Duodenal mucosa (tissue), 2 donors: ENCODE measurements at regions not wholly inside any gene's neighbourhood (a gene's known extent, or its start where the extent isn't known, plus 50 kb on each side); places are given as distances from the start of the nearest gene placed in this dataset.

Source experiments
- H3K27ac ChIP-seq: one replicate; pipeline ENCODE4 v1.7.0; 2013; ENCODE audit warnings: low read depth, low read length
- H3K27me3 ChIP-seq, 2 donors: one replicate each; pipeline ENCODE4 v1.7.0; 2013; ENCODE audit warnings: low read length in 2 of 2, control low read depth in 1 of 2; ENCODE audit not compliant: insufficient read depth in 2 of 2, control insufficient read depth in 1 of 2
- H3K36me3 ChIP-seq, 2 donors: one replicate each; pipeline ENCODE4 v1.7.0; 2013; ENCODE audit warnings: low read length in 2 of 2, control low read depth in 1 of 2; ENCODE audit not compliant: insufficient read depth in 2 of 2, control insufficient read depth in 1 of 2
- H3K4me1 ChIP-seq, 2 donors: one replicate each; pipeline ENCODE4 v1.7.0; 2013; ENCODE audit warnings: low read length in 2 of 2, control low read depth in 1 of 2; ENCODE audit not compliant: insufficient read depth in 2 of 2, control insufficient read depth in 1 of 2
- H3K4me3 ChIP-seq, 2 donors: one replicate each; pipeline ENCODE4 v1.7.0; 2013; ENCODE audit warnings: low read length in 2 of 2, low read depth in 1 of 2
- H3K9ac ChIP-seq, 2 donors: one replicate each; pipeline ENCODE4 v1.7.0; 2013; ENCODE audit warnings: low read length in 2 of 2, low read depth in 1 of 2
- H3K9me3 ChIP-seq, 2 donors: one replicate each; pipeline ENCODE4 v1.7.0; 2013; ENCODE audit warnings: low read length in 2 of 2, control low read depth in 1 of 2; ENCODE audit not compliant: control insufficient read depth in 1 of 2

GRCh38 chr12:61037792-61038191 lies 1222.4 kb upstream of the USP15 start:
- Histone ChIP-seq H3K4me3 (no peak overlapping the region), H3K9me3 (peaks cover 0 to 2% of the 10 kb centered on the region in 2 donors), H3K27ac (no peak overlapping the region), H3K4me1 (no peaks in the 10 kb centered on the region), H3K27me3 (no peaks in the 10 kb centered on the region), H3K9ac (no peak overlapping the region), H3K36me3 (no peaks in the 10 kb centered on the region)

- H3K27ac ChIP-seq: no peak overlapping the region
- H3K4me1 ChIP-seq: no peaks in the 10 kb centered on the region
- H3K4me3 ChIP-seq: no peak overlapping the region
- peaks cover 0 to 6% of the 10 kb centered on the region in 2 donors for H3K9me3 ChIP-seq
- no peak overlapping the region for H3K9ac ChIP-seq
- H3K27me3 ChIP-seq: no peaks in the 10 kb centered on the region
- H3K36me3 ChIP-seq: no peaks in the 10 kb centered on the region
Measured at GRCh38 chr12:61043838-61044237, 1216.4 kb upstream of the USP15 start.

- H3K27me3 ChIP-seq: no peaks in the 10 kb centered on the region
- no peak overlapping the region for H3K27ac ChIP-seq
- H3K4me1 ChIP-seq: no peaks in the 10 kb centered on the region
- no peak overlapping the region for H3K4me3 ChIP-seq
- no peak overlapping the region for H3K9ac ChIP-seq
- H3K36me3 ChIP-seq: no peaks in the 10 kb centered on the region
- peaks cover 0 to 6% of the 10 kb centered on the region in 2 donors for H3K9me3 ChIP-seq
Measured at GRCh38 chr12:61044766-61045165, 1215.4 kb upstream of the USP15 start.

GRCh38 chr12:61070640-61071414 lies 1189.4 kb upstream of the USP15 start:
- H3K4me1 ChIP-seq: no peaks in the 10 kb centered on the region
- H3K4me3 ChIP-seq: no peak overlapping the region
- H3K9me3 ChIP-seq: peaks cover 0 to 2% of the 10 kb centered on the region in 2 donors
- H3K9ac ChIP-seq: no peak overlapping the region
- H3K27ac ChIP-seq: no peak overlapping the region
- no peaks in the 10 kb centered on the region for H3K36me3 ChIP-seq
- no peaks in the 10 kb centered on the region for H3K27me3 ChIP-seq

GRCh38 chr12:61072717-61073116 lies 1187.5 kb upstream of the USP15 start:
- Histone ChIP-seq H3K27me3 (no peaks in the 10 kb centered on the region), H3K9me3 (peaks cover 0 to 2% of the 10 kb centered on the region in 2 donors), H3K4me3 (no peak overlapping the region), H3K27ac (no peak overlapping the region), H3K9ac (no peak overlapping the region), H3K36me3 (no peaks in the 10 kb centered on the region), H3K4me1 (no peaks in the 10 kb centered on the region)

- Histone ChIP-seq H3K9ac (no peak overlapping the region), H3K36me3 (no peaks in the 10 kb centered on the region), H3K9me3 (peaks cover 14 to 22% of the 10 kb centered on the region in 2 donors), H3K27ac (no peak overlapping the region), H3K4me1 (no peaks in the 10 kb centered on the region), H3K27me3 (no peaks in the 10 kb centered on the region), H3K4me3 (no peak overlapping the region)
Measured at GRCh38 chr12:61095111-61095510, 1165.1 kb upstream of the USP15 start.

- H3K4me1 ChIP-seq: no peaks in the 10 kb centered on the region
- no peaks in the 10 kb centered on the region for H3K36me3 ChIP-seq
- no peak overlapping the region for H3K9ac ChIP-seq
- no peaks in the 10 kb centered on the region for H3K27me3 ChIP-seq
- H3K4me3 ChIP-seq: no peak overlapping the region
- peaks cover 14 to 19% of the 10 kb centered on the region in 2 donors for H3K9me3 ChIP-seq
- H3K27ac ChIP-seq: no peak overlapping the region
Measured at GRCh38 chr12:61098031-61098580, 1162.1 kb upstream of the USP15 start.

GRCh38 chr12:61107118-61107517 lies 1153.1 kb upstream of the USP15 start:
- H3K36me3 ChIP-seq: no peaks in the 10 kb centered on the region
- H3K27me3 ChIP-seq: no peaks in the 10 kb centered on the region
- H3K4me1 ChIP-seq: no peaks in the 10 kb centered on the region
- no peak overlapping the region for H3K4me3 ChIP-seq
- peaks cover 4 to 11% of the 10 kb centered on the region in 2 donors for H3K9me3 ChIP-seq
- H3K27ac ChIP-seq: no peak overlapping the region
- H3K9ac ChIP-seq: no peak overlapping the region

- Histone ChIP-seq H3K4me1 (no peaks in the 10 kb centered on the region), H3K27ac (no peak overlapping the region), H3K9ac (no peak overlapping the region), H3K9me3 (peaks cover 10 to 16% of the 10 kb centered on the region in 2 donors), H3K27me3 (no peaks in the 10 kb centered on the region), H3K36me3 (no peaks in the 10 kb centered on the region), H3K4me3 (no peak overlapping the region)
Measured at GRCh38 chr12:61111218-61111617, 1149.0 kb upstream of the USP15 start.

GRCh38 chr12:61137677-61138414 lies 1122.4 kb upstream of the USP15 start:
- Histone ChIP-seq H3K9me3 (peaks cover 2 to 18% of the 10 kb centered on the region in 2 donors), H3K4me1 (no peaks in the 10 kb centered on the region), H3K4me3 (no peak overlapping the region), H3K9ac (no peak overlapping the region), H3K27me3 (no peaks in the 10 kb centered on the region), H3K27ac (no peak overlapping the region), H3K36me3 (no peaks in the 10 kb centered on the region)
